Endometrium (tissue), 2 donors: ENCODE measurements at regions not wholly inside any gene's neighbourhood (a gene's known extent, or its start where the extent isn't known, plus 50 kb on each side); places are given as distances from the start of the nearest gene placed in this dataset.
A peak's percentile ranks its signal among the peaks of the same experiment; 100 is the strongest.
"Not testable (repeated sequence)": the region's sequence is repeated elsewhere in the genome, so short reads cannot be mapped to it uniquely, and the experiment has no call there.

Source experiments
- FAIRE-seq: peaks from 2 replicates; lab custom pipeline; 2012; peaks lifted over from hg19 to GRCh38; lab: Jason Lieb, UNC
- donor health status: control.
- donor health status: control.

GRCh38 chr17:45586651-45586934, 96.1 kb upstream of the PLEKHM1 start:
- not testable (repeated sequence) for FAIRE-seq

DNA sequence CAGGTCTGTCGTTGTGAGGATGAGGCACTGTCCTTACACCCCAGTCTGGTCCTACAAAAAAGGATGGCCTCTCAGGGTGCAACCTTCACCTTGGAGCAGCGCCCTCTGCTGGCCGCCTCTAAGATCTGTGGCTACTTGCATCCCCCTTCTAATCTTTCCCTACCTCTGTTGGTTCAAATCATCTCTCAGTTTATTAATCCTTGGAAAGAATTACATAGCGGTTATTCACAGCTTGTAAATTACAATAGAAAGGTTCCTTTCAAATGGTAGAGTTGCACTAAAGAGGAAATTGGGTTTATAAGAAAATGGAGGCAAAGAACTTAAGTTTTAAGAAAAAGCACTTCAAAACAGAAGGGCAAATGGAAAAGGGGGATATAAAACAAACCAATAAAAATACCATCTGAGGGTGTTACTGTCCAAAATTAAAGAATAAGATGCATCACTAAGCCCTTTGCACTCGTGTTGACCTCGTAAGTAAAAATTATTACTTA, 102.0 kb upstream of the PLEKHM1 start:
- not testable (repeated sequence) for FAIRE-seq

DNA sequence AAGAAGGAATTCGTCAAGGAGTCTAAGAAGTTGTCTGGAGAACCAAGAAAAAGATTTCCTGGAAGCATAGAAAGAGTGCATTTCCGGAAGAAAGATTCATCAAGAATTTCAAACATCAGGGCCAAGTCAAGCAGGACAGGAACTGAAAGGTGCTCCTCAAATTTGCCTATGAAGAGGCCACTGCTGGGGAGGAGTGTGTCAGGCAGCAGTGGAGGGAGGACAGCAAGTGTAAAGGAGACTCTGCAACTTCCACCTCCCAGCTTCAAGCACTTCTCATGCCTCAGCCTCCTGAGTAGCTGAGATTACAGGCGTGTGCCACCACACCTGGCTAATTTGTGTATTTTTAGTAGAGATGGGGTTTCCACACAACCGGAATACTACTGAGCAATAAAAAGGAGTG, 105.8 kb upstream of the PLEKHM1 start:
- not testable (repeated sequence) for FAIRE-seq

GRCh38 chr17:45600052-45601012, 109.8 kb upstream of the PLEKHM1 start:
- not testable (repeated sequence) for FAIRE-seq

GRCh38 chr17:45601013-45601412, 110.5 kb upstream of the PLEKHM1 start:
- FAIRE-seq: not testable (repeated sequence)

- FAIRE-seq: not testable (repeated sequence)
Measured at GRCh38 chr17:45601605-45602539, 111.4 kb upstream of the PLEKHM1 start.

- not testable (repeated sequence) for FAIRE-seq
Measured at GRCh38 chr17:45605751-45606150, 115.2 kb upstream of the PLEKHM1 start.

DNA sequence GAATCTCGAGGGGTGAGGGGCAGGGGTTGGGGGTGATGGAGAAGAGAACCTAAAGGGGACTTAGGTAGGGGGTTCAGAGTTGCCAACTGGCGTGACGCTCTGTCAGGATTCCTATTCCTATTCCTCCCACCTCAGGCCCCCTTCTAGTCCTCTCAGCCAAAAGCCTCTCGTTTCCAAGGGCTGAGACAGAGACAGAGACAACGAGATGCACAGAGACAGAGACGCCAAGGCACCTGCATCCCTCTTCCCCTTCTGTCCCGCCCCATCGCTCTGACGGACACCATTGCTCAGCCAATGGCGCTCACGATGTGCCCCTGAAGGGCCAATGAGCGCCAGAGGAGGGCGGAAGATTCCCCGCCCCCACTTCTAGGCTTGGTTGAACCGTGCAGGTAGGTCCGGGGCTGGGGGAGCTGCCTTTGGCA, 129.5 kb upstream of the PLEKHM1 start:
- FAIRE-seq: peak; percentile 51

DNA sequence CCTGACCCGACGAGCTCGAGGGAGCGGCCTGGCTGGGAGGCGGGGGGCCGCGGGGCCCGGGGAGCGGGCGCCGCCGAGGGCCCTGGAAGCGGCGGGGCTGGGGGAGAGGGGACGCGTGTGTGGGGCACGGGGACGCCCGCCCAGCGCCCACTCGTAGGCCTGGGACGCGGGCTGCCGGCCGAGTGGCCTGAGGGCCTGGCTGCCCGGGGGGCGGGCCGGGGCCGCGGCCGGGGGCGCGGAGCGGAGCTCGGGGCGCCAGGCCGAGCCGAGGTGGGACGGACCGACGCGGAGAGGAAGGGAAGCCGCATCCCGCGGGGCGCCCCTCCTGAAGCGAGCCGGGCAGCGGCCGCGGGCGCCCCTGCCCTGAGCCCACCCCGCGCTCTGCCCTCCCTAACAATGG, 129.9 kb upstream of the PLEKHM1 start:
- not testable (repeated sequence) for FAIRE-seq

GRCh38 chr17:45621087-45621486, 130.6 kb upstream of the PLEKHM1 start:
- not testable (repeated sequence) for FAIRE-seq

- not testable (repeated sequence) for FAIRE-seq
Measured at GRCh38 chr17:45622295-45622694, 131.8 kb upstream of the PLEKHM1 start.

- FAIRE-seq: no peak
Measured at GRCh38 chr17:45628019-45628418, 137.5 kb upstream of the PLEKHM1 start.

GRCh38 chr17:45631941-45632340, 141.4 kb upstream of the PLEKHM1 start:
- no peak for FAIRE-seq

DNA sequence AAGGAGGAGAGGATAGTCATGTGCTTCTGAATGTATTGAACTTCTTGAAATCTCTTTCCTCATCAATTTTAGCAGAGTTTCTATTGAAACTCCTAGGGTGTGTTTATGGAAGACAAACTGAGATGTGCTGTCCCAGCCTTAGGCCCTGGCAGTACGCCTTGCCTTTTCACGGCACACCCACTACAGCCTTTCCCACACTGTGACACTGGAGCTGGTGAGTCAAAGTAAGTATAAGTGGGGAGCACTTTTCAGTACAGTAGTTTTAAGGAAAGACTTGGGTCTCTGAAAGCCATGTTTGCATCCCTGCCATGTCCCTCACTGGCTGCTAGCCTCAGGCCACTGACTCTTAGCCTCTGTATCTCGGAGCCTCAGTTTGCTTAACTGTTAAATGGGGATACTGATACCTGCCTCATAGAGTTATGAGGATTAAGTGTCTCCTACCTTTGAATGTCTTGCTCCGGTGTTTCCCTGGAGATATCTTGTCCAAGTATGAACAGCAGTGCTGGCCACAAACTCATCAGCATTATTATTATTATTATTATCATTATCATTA, 144.7 kb upstream of the CRHR1 start:
- no peak for FAIRE-seq

DNA sequence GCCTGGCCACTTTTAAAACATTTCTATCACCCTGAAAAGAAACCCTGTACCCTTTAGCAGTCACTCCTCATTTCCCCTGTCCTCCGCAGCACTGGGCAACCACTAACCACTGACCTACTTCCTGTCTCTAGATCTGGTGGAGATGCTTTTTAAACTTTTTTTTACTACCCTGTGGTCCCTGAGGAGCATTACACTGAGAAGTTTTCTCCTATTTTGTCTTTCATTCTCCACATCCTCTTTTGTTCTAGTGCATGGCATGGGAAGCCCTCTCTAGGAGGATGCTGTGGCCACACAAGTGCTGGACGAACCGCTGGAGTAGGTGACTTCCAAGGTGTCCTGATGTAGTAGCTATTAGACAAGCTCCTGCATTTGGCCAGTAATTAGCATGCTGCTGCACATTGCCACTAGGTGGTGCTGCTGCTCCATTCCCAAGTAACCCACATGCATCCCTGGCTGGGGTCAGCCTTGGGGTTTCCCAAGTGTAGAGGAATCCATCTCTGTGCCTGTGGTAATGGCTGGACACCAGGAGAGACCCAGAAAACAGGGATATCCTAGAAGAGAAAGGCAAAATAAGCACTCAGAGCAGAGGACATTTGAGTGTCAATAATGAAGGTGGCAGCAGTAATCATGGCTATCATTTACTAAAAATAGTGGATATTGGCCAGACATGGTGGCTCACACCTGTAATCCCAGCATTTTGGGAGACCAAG, 143.8 kb upstream of the CRHR1 start:
- FAIRE-seq: no peak

DNA sequence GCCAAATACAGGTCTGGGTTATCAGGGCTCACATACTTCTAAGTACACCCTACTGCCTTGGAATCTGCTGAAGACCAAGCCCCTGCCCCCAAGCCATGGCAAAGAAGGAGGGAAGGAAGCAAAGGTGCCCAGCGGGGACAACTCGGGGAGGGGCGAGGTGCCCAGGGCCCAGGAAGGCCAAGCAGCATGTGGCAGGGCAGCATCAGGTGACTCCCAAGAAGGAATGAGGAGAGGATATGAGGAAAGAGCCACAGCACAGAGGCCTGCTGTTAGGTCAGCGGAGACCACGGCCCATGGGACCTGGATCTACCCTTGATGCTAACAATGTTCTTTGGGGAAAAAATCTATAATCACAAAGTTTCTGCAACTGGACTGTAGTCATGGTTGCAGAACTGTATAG, 142.6 kb upstream of the CRHR1 start:
- no peak for FAIRE-seq

DNA sequence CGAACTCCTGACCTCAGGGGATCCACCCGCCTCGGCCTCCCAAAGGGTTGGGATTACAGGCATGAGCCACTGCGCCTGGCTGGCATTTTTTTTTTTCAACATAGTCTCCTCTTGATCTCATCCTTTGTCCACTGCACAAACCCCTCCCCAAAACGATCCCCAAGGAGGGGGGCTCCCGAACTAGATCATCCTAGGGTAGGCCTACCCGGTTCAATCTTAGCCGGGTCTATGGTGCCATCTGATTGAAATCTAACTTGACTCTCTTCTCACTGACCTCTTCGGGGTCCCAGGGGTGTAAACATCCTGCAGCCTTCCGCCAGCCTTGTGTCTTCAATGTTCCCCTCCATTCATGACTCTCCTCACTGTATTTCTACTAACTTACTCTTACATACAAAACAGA, 140.5 kb upstream of the CRHR1 start:
- FAIRE-seq: no peak

GRCh38 chr17:45644637-45645036, 139.5 kb upstream of the CRHR1 start:
- FAIRE-seq: not testable (repeated sequence)

DNA sequence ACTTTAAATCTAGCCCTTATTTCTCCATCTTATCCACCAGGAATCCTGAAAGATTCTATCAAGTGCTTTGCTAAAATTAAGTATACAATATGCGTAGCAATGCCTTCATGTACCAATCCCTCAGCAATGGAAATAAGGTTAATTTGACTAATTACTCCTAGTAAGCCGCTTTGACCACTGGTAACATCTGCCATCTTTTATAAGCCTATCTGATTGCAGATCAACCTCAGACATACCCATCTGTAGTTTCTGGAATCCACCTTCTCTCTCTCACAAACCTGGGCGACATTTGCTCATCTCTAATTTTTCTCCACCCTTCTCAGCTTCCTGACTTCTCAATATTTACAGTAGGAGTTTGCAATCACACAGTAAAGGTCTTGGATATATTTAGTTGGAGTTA, 138.8 kb upstream of the CRHR1 start:
- no peak for FAIRE-seq

- FAIRE-seq: no peak
Measured at GRCh38 chr17:45646288-45646988, 137.7 kb upstream of the CRHR1 start.

- FAIRE-seq: no peak
Measured at GRCh38 chr17:45648642-45649041, 135.5 kb upstream of the CRHR1 start.
